GM18951 (cell line): ENCODE measurements at regions not wholly inside any gene's neighbourhood (a gene's known extent, or its start where the extent isn't known, plus 50 kb on each side); places are given as distances from the start of the nearest gene placed in this dataset.

ENCODE experiments used
- POLR2A ChIP-seq: IDR thresholded peaks from 4 replicates; pipeline ENCODE4 v1.6.1; 2011; ENCODE audit warnings: mild to moderate bottlenecking; ENCODE audit not compliant: insufficient read length, insufficient read depth; ENCODE audit errors: extremely low read depth
- in situ Hi-C: fragments of 300-500 bp; cut with MboI; formaldehyde crosslinking; loops from one replicate; pipeline ENCODE4 v1.12.0; 2022; ENCODE audit warnings: low sequenced_read_pairs, mixed read lengths, inconsistent platforms; ENCODE audit not compliant: unreplicated experiment

DNA sequence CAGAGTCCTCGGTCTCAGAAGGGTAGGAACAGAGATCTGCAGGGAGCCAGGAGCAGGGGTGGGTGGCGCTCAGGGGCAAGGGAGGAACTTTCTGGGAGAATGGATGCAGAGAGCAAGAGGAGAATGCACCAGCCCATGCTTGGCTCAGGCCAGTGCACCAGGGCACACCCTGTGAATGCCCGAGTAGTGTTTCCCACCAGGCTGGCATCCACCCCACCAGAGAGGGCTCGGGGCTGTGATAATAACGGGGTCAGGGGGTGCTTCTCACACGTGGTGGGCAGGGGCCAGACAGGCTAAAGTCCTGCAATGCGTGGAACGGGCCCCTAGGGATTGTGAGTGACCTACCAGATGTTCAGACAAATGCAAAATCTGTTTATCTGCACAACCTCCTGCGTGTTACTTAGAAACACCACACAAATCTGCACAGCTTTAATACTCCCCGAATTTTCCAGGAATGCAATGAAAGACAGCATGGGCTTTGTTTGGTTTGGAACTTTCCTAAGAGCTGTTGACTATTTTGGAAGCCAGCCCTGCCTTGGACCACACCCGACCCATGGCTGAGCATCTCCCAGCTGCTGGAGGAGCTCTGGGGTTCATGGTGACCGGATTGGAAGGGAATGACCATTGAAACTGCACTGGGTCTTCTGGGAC lies 368.3 kb downstream of the SHANK2 start:
- TF ChIP-seq POLR2A: no peak
- in situ Hi-C loops: no loop called here

DNA sequence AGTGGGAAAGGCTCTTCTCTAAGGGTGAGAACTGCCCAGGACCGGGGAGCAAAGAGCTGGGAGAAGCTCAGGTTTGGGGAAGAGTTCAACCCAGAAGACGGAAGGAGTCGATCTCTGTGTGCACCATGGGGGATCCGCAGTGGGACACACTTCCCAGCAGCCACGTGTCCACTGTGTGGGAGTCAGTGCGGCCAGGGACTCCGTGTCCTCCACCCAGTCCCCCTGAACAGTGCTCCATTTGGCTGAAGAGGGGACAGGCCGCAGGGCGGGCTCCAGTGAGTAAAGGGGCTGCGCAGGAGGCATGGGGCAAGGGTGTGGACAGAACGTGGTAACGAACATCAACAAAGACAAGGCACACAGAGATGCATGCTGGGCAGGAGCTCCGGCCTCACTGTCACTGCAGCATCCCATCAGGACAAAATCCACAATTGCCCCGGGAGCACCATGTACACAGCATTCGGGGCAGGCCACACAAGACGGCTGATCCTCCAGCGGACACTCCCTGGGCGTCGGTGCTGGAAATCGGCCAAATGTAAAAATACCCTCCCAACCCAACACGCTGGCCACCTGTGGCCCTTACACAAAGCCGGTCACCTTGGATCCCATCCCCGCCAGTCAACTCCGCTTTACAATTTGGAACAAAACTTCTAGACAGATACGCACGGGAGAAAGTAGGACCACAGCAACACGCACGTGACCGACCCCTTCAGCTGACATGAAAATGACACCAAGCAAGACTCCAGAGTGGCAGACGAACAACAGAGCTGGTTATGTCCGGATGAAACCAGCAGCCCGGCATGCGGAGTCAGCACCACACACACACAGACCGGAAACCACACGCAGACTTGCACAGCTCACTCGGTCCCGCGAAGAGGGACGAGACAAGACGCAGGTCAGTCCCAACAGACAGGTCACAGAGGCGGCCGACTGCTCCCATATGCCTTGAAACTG lies 366.8 kb downstream of the SHANK2 start:
- TF ChIP-seq POLR2A: no peak
- in situ Hi-C loops: no loop called here

DNA sequence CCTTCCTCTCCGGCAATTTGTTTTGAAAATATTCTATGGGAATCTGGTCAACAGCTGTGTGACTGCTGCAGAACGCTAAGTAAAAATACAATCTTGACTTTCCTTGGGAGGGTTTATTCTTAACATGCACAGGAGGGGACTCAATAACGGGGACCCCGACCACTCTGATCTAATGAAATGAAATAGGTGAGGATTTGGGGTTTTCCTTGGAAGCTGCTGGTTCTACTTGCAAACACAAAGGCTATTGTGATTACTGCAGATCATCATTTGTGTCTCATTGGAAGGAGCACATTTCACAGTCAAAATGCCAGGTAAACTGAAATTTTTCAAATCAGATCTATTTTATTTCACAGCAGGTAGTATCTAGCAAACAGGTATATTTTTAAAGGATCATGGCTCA lies 366.1 kb downstream of the SHANK2 start:
- no peak for TF ChIP-seq POLR2A

DNA sequence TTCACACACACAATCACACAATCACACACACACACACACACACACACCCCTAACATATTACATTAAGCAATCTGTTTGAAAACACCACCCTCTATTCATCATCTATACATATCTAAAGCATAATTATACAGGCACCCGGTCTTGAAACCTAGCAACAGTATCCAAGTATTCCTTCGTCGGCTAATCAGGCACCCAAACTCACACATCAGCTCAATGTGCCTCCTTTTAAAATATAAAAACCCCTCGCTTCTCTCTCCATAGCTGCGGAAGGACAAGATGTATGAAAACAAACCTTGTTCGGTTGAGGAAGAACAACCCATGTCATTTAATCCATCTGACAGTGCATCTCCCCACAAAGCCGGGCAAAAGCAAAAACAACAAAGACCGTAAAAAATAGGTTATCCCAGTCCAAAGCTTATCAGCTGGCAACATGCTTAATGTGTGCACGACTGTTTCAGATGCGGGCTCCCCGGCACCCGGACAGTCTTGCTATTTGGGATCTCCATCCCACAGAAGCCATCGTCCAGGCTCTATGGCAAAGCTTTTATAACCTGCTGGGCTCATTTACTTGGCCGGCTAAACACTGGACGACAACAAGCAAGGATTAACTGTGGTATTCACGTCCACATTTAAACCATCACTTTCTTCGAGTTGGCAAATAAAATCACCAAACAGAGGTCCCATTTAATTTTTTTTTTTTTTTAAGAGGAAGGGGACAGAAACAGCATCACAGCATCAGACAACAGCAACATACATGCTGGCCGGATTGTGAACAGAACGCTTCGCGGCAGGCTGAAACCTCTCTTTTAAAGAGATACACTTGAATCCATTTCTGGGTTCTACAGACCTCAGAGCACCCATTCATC lies 365.5 kb downstream of the SHANK2 start:
- TF ChIP-seq POLR2A: no peak
- in situ Hi-C loops: no loop called here

More for the DNA sequence above, 366.1 kb downstream of the SHANK2 start:
- in situ Hi-C loops: no loop called here

DNA sequence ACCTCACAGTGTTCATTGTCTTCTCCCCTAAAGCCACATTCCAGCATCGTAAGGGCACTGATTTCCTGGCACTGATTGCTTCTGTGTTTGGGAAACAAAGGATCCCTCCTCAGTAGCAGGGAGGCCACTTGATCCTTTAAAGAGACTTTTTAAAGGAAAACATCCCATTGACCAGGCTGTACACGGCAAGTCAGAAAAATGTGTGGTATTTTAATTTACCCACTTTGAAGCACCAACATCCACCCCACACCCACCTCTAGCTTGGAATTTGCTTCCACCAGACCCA lies 364.9 kb downstream of the SHANK2 start:
- TF ChIP-seq POLR2A: no peak
- in situ Hi-C loops: no loop called here

DNA sequence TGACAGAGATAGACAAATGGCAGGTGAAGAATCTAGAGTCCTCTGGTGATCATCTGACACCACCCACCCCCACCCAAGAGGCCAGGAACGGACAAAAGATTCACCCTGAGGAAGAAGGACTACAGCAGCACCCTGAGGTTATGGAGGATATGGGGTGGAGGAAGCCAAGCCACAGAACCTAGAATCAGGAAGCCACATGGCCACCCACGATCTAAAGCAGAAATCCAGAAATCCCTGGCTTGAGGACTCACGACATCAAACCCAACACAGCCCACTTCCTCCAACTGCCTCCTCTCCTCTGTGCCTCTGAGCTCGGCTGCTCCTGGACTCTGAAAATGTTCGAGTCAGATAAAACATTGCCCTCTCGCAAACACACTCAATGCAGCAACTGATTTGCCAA lies 364.3 kb downstream of the SHANK2 start:
- in situ Hi-C loops: no loop called here

DNA sequence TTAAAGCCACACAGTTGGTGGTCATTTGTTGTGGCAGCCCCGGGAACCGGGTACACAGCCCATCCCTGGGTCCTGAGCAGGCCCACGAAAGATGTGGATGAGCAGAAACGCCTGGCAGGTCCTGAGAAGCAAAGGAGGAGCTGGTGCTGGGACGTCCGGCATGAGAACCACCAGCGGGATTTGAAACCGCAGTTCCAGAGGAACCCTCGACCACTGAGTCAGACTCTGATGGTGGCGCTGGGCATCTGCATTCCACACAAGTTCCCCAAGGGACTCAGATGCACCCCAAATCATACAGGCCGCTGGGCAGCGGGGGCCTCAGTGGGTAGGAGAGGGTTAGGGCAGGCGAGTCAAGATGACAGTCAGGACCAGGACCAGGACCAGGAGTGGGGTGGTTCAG lies 363.0 kb downstream of the SHANK2 start:
- in situ Hi-C loops: no loop called here

More for the DNA sequence above, 364.3 kb downstream of the SHANK2 start:
- TF ChIP-seq POLR2A: no peak

DNA sequence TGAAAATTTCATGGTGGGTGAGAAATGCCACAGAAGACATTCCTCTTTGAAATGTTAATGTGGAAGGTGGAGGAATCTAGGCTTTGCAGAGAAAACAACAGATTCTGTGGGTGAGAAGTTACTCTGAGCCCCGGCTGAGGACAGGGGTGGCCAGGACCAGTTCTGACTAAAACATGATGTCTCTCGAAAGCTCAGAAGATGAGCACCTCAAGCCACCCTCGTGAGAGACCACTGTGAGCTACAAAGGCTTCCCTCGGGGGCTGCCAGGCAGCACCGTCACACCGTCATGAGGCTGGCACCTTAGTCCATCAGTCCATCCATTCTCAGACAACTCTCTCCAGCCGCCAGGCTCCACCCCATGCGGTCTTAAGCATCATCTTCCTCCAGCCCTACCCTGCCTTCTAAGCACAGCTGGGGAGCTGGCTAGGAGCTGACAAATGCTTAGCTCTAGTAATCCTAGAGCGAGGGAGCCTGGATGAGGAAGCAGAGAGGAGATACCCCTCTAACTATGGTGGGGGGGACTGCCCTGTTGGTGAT lies 360.5 kb downstream of the SHANK2 start:
- TF ChIP-seq POLR2A: no peak
- in situ Hi-C loops: no loop called here

More for the DNA sequence above, 363.0 kb downstream of the SHANK2 start:
- TF ChIP-seq POLR2A: no peak

DNA sequence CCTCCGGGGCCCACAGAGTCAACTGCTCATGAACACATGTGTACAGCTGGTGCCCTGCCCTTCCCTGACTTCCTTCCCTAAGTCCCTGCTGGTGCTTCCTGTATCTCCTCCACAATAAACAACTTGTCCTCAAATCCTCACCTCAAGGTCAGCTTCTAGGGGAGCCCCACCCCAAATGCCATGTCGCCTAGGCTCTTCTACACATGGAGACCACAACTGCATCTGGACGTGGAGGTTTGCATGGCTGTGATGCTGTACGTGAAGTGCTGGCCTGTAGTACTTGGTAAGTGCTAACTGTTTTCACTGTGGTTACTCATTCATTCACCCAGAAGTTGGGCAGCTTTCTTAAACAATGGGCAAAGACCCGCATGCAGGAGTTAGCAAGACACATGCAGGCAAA lies 359.5 kb downstream of the SHANK2 start:
- TF ChIP-seq POLR2A: no peak

DNA sequence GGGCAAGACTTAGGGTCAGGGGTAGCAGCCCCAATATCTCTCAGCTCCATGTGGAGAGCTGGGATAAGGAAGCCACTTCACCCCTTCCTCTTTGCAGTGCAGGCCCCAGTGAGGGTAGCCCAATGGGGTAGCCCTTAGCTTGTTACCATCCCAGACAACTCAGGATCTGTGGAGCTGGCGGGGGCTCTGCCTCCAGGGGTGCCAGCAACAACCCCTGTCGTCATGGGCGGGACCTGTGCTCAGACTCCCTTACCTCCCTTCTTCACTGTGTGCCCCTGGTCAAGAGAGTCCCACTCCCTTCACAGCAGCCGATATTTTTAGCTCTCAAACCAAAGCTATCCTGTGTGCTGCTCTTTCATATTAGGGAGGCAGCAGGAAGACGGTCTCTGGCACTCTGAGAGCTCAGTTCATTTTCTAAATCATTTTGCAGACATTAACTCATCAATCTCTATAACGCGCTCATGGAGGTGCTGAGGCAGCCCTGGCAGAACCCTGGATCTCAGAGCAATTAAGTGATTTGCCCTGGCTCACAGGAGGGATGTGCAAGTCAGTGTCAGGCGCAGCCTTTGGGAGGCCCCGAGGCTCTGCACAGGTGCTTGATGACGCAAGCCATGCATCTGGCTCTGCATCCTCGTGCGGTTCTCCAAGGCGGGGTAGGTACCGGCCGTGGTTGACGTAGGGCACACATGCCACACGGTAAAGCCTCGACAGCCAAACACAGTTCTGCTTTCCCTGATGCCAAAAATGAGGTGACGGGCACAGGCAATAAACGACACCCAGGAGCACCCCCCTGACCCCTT lies 357.6 kb downstream of the SHANK2 start:
- in situ Hi-C loops: no loop called here
- no peak for TF ChIP-seq POLR2A

More for the DNA sequence above, 359.5 kb downstream of the SHANK2 start:
- in situ Hi-C loops: no loop called here

DNA sequence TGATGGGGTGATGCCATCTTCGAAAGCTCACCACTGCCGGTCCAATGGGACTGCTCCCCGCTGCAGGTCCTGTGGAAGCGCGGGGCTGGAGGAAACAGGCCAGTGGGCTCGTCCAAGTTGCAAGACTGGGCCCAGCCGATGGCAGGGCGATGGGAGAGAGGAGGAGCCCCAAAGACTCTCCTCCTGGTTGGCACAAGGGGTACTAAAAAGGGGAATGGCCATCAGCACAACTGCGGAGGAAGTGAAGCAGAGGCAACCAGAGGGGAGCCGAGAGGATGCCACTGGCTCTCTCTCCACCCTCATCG lies 357.1 kb downstream of the SHANK2 start:
- no peak for TF ChIP-seq POLR2A
- in situ Hi-C loops: no loop called here

DNA sequence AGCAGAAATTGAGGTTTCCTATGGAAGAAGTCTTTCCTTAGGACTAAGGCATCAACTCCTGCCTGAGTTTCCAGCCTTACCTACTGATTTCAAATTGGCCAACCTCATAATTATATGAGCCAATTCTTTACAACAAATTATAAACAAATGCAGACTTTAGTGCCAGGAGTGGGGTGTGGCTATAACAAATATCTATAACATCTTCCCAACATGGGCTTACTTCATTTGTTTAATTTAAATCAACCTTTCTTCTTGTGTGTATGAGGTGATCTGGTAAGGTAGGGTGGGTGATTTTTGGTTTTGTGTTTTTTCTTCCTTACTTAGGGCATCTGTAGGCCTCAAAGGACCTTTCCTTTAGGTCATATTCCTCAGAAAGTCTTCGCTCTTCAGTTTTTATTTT lies 354.9 kb downstream of the SHANK2 start:
- TF ChIP-seq POLR2A: no peak

DNA sequence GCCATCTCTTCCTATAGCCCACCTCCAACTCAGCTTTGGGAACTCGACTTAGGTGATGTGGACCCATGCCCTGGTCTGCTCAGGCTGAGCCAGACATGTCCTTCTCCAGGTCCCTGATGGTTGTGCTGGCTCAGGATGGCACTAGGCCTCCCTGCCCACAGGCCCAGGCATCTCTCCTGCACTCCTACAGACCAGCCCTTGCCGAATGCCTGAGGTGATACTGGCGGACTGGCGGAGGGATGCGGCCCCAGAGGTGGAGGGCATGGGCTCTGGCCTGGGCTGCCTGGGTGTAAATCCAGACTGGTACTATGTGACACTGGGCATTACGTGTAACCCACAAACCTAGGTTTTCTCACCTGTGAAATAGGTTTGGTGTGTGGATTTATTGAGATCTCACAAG lies 352.8 kb downstream of the SHANK2 start:
- TF ChIP-seq POLR2A: no peak
- in situ Hi-C loops: no loop called here

More for the DNA sequence above, 354.9 kb downstream of the SHANK2 start:
- in situ Hi-C loops: no loop called here

DNA sequence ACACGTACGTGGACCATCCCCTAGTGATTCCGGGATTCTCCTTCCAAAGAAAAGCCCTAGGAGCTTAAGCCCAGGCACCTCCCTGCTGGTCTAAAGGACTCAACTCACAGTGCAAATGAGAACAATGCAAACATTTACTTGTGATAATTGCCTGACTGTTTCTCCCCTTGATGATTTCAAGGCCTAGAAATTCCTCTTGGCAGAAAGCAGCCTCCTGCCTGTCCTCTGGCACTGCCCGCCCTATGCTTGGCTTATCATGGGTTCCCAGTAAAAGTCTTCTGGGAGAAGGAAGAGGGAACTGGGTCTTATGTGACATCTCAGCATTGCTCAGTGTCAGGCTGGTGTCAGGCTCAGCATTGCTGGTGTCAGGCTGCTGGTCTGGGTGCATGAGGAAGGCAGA lies 351.8 kb downstream of the SHANK2 start:
- TF ChIP-seq POLR2A: no peak
- in situ Hi-C loops: no loop called here
